Stomach (tissue), 4 donors: ENCODE measurements at regions not wholly inside any gene's neighbourhood (a gene's known extent, or its start where the extent isn't known, plus 50 kb on each side); places are given as distances from the start of the nearest gene placed in this dataset.

Source experiments
- POLR2A ChIP-seq, 4 donors: fragments of 450-650 bp; IDR thresholded peaks; one replicate each; pipeline ENCODE4 v1.6.1; 2016; ENCODE audit warnings: antibody characterized with exemption in 4 of 4, control low read depth in 2 of 4, mild to moderate bottlenecking in 1 of 4, moderate library complexity in 1 of 4
- POLR2AphosphoS5 ChIP-seq, 3 donors: sonication (generic); formaldehyde crosslinking; IDR thresholded peaks; one replicate each; pipeline ENCODE4 v1.6.1; 2016; ENCODE audit warnings: antibody characterized with exemption in 3 of 3
- TF ChIP-seq, protein P1 (sequence below), 7 experiments: fragments of 450-650 bp in 4 of 7; fragments of 200-600 bp in 3 of 7; sonication (generic) in 3 of 7; IDR thresholded peaks; one replicate each; pipeline ENCODE4 v1.5.1; 2016 to 2019; ENCODE audit warnings: antibody characterized with exemption in 7 of 7, control low read depth in 2 of 7, mild to moderate bottlenecking in 1 of 7

DNA sequence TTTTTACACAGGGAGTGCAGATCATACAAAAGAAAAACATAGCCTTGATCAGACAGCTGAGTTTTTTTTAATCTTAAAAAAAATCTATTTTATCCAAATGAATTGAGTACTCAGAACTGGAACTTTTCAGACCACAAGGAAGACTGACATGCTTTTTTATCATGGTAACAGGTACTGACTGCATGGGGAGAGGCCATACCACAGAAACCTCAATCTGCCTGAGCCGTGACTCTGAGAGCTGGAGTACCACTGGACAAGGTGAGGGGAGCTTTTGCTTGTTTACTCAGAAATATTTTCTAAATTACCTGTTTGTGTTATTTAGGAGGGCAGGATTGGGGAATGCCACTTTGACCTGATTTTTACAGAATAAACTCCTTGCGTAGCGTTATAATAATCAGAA is 143.9 kb downstream of the ALX1 start:
- TF ChIP-seq, protein P1, sequence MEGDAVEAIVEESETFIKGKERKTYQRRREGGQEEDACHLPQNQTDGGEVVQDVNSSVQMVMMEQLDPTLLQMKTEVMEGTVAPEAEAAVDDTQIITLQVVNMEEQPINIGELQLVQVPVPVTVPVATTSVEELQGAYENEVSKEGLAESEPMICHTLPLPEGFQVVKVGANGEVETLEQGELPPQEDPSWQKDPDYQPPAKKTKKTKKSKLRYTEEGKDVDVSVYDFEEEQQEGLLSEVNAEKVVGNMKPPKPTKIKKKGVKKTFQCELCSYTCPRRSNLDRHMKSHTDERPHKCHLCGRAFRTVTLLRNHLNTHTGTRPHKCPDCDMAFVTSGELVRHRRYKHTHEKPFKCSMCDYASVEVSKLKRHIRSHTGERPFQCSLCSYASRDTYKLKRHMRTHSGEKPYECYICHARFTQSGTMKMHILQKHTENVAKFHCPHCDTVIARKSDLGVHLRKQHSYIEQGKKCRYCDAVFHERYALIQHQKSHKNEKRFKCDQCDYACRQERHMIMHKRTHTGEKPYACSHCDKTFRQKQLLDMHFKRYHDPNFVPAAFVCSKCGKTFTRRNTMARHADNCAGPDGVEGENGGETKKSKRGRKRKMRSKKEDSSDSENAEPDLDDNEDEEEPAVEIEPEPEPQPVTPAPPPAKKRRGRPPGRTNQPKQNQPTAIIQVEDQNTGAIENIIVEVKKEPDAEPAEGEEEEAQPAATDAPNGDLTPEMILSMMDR (IDR thresholded peaks at IDR 0.05), result no peak
- TF ChIP-seq POLR2A (IDR thresholded peaks at IDR 0.05) (no peak), POLR2AphosphoS5 (IDR thresholded peaks at IDR 0.05) (no peak)
